Osteoblast (primary cell): ENCODE measurements at regions not wholly inside any gene's neighbourhood (a gene's known extent, or its start where the extent isn't known, plus 50 kb on each side); places are given as distances from the start of the nearest gene placed in this dataset.

Experiments used
- DNase-seq: peaks from one replicate; pipeline ENCODE4 v3.0.0; 2011; ENCODE audit warnings: low spot score, mixed read lengths; ENCODE audit not compliant: insufficient read length; ENCODE audit errors: missing footprints
- H2AFZ ChIP-seq: 2 replicates; pipeline ENCODE4 v1.6.0; 2011; ENCODE audit warnings: mild to moderate bottlenecking, low read length
- H3K27ac ChIP-seq: 2 replicates; pipeline ENCODE4 v1.5.1; 2011; ENCODE audit warnings: mild to moderate bottlenecking, low read depth, low read length, moderate library complexity
- H3K27me3 ChIP-seq: 2 replicates; pipeline ENCODE4 v1.6.0; 2012; ENCODE audit warnings: mild to moderate bottlenecking, control low read depth, inconsistent platforms, low read length, moderate library complexity; ENCODE audit not compliant: insufficient read depth
- H3K36me3 ChIP-seq: 2 replicates; pipeline ENCODE4 v1.5.1; 2011; ENCODE audit warnings: mild to moderate bottlenecking, low read length, control low read depth, moderate library complexity; ENCODE audit not compliant: insufficient read depth
- H3K4me1 ChIP-seq: 2 replicates; pipeline ENCODE4 v1.5.1; 2011; ENCODE audit warnings: mild to moderate bottlenecking, low read length, control low read depth, moderate library complexity; ENCODE audit not compliant: insufficient read depth
- H3K4me2 ChIP-seq: 2 replicates; pipeline ENCODE4 v1.6.0; 2011; ENCODE audit warnings: mild to moderate bottlenecking, low read length; ENCODE audit not compliant: insufficient read depth
- H3K4me3 ChIP-seq: fragments of 200-600 bp; sonication (generic); 3 replicates; pipeline ENCODE4 v1.5.1; 2012; ENCODE audit warnings: mild to moderate bottlenecking, low read length, inconsistent platforms; ENCODE audit not compliant: insufficient read depth
- H3K79me2 ChIP-seq: 2 replicates; pipeline ENCODE4 v1.6.0; 2012; ENCODE audit warnings: mild to moderate bottlenecking, low read length, control low read depth, inconsistent platforms; ENCODE audit not compliant: insufficient read depth
- H3K9me3 ChIP-seq: 2 replicates; pipeline ENCODE4 v1.5.1; 2011; ENCODE audit warnings: low read depth, low read length, control low read depth
- H4K20me1 ChIP-seq: 2 replicates; pipeline ENCODE4 v1.6.0; 2012; ENCODE audit warnings: mild to moderate bottlenecking, low read length, control low read depth; ENCODE audit not compliant: insufficient read depth
- CTCF ChIP-seq: IDR thresholded peaks from 2 replicates; pipeline ENCODE4 v1.5.1; 2011; ENCODE audit warnings: mild to moderate bottlenecking, low read depth, low read length, moderate library complexity; ENCODE audit errors: extremely low read depth

GRCh38 chr15:70158309-70159000, 60.7 kb upstream of the TLE3 start:
- H3K27ac ChIP-seq, result no peak overlapping the region
- H3K36me3 ChIP-seq, result no peaks in the 10 kb centered on the region
- H3K79me2 ChIP-seq, result no peaks in the 10 kb centered on the region
- H4K20me1 ChIP-seq, result no peaks in the 10 kb centered on the region
- H2AFZ ChIP-seq, result no peak overlapping the region
- H3K4me2 ChIP-seq, result no peak overlapping the region
- H3K27me3 ChIP-seq, result peaks cover 4% of the 10 kb centered on the region
- peaks cover 38% of the 10 kb centered on the region for H3K4me1 ChIP-seq
- H3K4me3 ChIP-seq, result no peak overlapping the region
- no peak for TF ChIP-seq CTCF
- DNase-seq, result peak; percentile 47
- no peaks in the 10 kb centered on the region for H3K9me3 ChIP-seq

- Histone ChIP-seq H3K4me2 (peak overlapping the region; percentile 78), H3K27ac (peak overlapping the region; percentile 29), H3K27me3 (peaks cover 4% of the 10 kb centered on the region), H4K20me1 (no peaks in the 10 kb centered on the region), H3K9me3 (no peaks in the 10 kb centered on the region), H3K36me3 (no peaks in the 10 kb centered on the region), H3K4me1 (peaks cover 39% of the 10 kb centered on the region), H3K79me2 (no peaks in the 10 kb centered on the region), H3K4me3 (peak overlapping the region; percentile 47), H2AFZ (peak overlapping the region; percentile 58)
- no peak for TF ChIP-seq CTCF
- DNase-seq, result peak; percentile 91
These were observed 59.1 kb upstream of the TLE3 start for GRCh38 chr15:70156671-70157271.

GRCh38 chr15:70154718-70155347, 57.1 kb upstream of the TLE3 start:
- Histone ChIP-seq H3K4me2 (peak overlapping the region; percentile 57), H3K4me3 (peak overlapping the region; percentile 34)
- peak; percentile 49 for DNase-seq

More at GRCh38 chr15:70154718-70155347, 57.1 kb upstream of the TLE3 start:
- H3K79me2 ChIP-seq, result no peaks in the 10 kb centered on the region
- H3K36me3 ChIP-seq, result no peaks in the 10 kb centered on the region
- peak overlapping the region; percentile 78 for H2AFZ ChIP-seq
- H3K27ac ChIP-seq, result no peak overlapping the region
- peaks cover 36% of the 10 kb centered on the region for H3K4me1 ChIP-seq
- peaks cover 4% of the 10 kb centered on the region for H3K27me3 ChIP-seq
- TF ChIP-seq CTCF, result no peak
- no peaks in the 10 kb centered on the region for H4K20me1 ChIP-seq
- no peaks in the 10 kb centered on the region for H3K9me3 ChIP-seq
